ENCODE measurements at regions not wholly inside any gene's neighbourhood (a gene's known extent, or its start where the extent isn't known, plus 50 kb on each side); places are given as distances from the start of the nearest gene placed in this dataset.

DNA sequence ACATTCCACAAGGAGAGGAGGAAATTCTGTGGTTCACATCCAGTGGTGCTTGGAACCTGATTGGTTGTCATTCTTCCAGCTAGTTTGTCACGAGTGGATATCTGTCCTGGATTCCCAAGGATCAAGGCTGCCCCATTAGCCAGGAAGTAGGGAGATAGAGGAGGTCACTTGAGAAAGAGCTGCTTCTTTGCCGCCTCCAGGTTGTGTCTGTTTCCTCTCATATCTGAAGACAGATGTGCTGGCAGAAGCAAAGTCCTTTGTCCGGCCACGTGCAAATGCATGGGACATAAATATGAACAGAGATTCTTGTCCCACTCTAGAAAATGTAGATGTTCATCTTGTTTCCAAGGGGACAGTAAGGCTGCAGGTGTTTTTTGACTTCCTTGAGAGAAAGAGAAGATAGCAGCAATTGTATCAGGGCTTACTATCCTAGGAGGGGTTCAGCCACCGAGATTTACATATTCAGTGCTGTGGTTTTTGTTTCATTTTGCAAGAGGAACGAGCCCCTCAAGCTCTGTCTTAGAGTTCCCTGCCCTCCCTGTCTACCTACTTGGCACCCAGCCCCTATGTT lies 174.4 kb downstream of the RPIA start:
- Histone ChIP-seq H3K36me3 (ENCODE audit: control insufficient read depth, insufficient read depth, low read length) (no peaks in the 10 kb centered on the region), H3K4me3 (ENCODE audit: low read depth, low read length) (no peak overlapping the region), H3K9me3 (ENCODE audit: control insufficient read depth, insufficient read depth, low read length) (no peaks in the 10 kb centered on the region), H3K4me1 (ENCODE audit: control insufficient read depth, insufficient read depth, low read length) (no peaks in the 10 kb centered on the region), H3K27me3 (ENCODE audit: control insufficient read depth, insufficient read depth, low read length) (no peaks in the 10 kb centered on the region), H3K9ac (ENCODE audit: low read depth, low read length) (no peak overlapping the region), H3K27ac (ENCODE audit: low read depth, low read length) (no peak overlapping the region)

DNA sequence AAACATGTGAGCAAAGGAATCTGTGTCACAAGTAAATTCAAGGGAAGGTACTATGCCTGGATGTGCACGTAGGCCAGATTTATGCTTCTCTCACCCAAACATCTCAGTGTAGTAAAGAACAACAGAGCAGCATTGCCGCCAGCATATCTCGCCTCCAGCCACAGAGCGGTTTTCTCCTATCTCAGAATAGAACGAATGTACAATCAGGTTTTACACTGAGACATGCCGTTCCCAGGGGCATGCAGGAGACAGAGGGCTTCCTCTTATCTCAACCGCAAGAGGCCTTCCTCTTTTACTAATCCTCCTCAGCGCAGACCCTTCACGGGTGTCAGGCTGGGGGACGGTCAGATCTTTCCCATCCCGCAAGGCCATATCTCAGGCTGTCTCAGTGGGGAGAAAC lies 175.3 kb downstream of the RPIA start:
- Histone ChIP-seq H3K27ac (ENCODE audit: low read depth, low read length) (no peak overlapping the region), H3K27me3 (ENCODE audit: control insufficient read depth, insufficient read depth, low read length) (no peaks in the 10 kb centered on the region), H3K36me3 (ENCODE audit: control insufficient read depth, insufficient read depth, low read length) (no peaks in the 10 kb centered on the region), H3K9me3 (ENCODE audit: control insufficient read depth, insufficient read depth, low read length) (no peaks in the 10 kb centered on the region), H3K4me3 (ENCODE audit: low read depth, low read length) (no peak overlapping the region), H3K4me1 (ENCODE audit: control insufficient read depth, insufficient read depth, low read length) (no peaks in the 10 kb centered on the region), H3K9ac (ENCODE audit: low read depth, low read length) (no peak overlapping the region)

DNA sequence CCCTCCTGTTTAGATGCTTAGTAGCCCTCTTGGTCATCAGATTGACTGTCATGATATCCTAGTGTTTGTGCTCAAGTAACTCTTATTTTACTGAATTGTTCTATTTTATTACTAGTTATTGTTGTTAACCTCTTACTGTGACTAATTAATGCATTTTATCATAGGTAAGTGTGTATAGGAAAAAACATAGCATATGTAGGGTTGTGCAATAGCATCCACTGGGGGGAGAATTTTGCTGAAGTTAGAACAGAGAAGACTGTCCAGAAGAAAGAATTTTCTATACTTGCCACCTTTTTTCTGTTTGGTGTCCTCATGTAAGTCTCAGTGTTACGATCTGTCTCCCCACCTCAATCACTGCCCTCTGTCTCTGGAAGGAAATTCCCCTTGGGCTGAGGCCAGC lies 177.4 kb downstream of the RPIA start:
- Histone ChIP-seq H3K9ac (ENCODE audit: low read depth, low read length) (no peak overlapping the region), H3K9me3 (ENCODE audit: control insufficient read depth, insufficient read depth, low read length) (no peaks in the 10 kb centered on the region), H3K4me1 (ENCODE audit: control insufficient read depth, insufficient read depth, low read length) (no peaks in the 10 kb centered on the region), H3K4me3 (ENCODE audit: low read depth, low read length) (no peak overlapping the region), H3K36me3 (ENCODE audit: control insufficient read depth, insufficient read depth, low read length) (no peaks in the 10 kb centered on the region), H3K27me3 (ENCODE audit: control insufficient read depth, insufficient read depth, low read length) (no peaks in the 10 kb centered on the region), H3K27ac (ENCODE audit: low read depth, low read length) (no peak overlapping the region)

DNA sequence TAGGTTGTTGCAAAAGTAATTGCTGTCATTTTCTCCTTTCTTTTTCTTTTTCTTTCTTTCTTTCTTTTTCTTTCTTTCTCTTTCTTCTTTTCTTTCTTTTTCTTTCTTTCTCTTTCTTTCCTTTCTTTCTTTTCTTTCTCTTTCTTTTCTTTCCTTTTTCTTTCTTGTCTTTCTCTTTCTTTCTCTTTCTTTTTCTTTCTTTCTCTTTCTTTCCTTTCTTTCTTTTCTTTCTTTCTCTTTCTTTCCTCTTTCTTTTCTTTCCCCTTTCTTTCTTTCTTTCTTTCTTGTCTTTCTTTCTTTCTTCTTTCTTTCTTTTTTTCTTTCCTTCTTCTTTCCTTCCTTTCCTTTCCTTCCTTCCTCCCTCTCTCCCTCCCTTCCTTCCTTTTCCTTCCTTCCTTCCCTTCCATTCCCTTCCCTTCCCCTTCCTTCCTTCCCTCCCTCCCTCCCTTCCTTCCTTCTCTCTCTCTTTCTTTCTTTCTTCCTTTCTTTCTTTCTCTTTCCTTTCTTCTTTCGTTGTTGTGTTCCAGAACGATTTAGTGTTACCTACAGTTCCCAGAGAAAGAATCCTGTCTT lies 178.9 kb downstream of the RPIA start:
- H3K4me1 ChIP-seq (ENCODE audit: control insufficient read depth, insufficient read depth, low read length), result peaks cover 2% of the 10 kb centered on the region; the same call in 1 of the 2 replicates
- no peak overlapping the region for H3K27ac ChIP-seq (ENCODE audit: low read depth, low read length)
- no peaks in the 10 kb centered on the region for H3K27me3 ChIP-seq (ENCODE audit: control insufficient read depth, insufficient read depth, low read length)
- H3K4me3 ChIP-seq (ENCODE audit: low read depth, low read length), result no peak overlapping the region
- H3K9ac ChIP-seq (ENCODE audit: low read depth, low read length), result no peak overlapping the region
- H3K36me3 ChIP-seq (ENCODE audit: control insufficient read depth, insufficient read depth, low read length), result no peaks in the 10 kb centered on the region
- H3K9me3 ChIP-seq (ENCODE audit: control insufficient read depth, insufficient read depth, low read length), result no peaks in the 10 kb centered on the region

DNA sequence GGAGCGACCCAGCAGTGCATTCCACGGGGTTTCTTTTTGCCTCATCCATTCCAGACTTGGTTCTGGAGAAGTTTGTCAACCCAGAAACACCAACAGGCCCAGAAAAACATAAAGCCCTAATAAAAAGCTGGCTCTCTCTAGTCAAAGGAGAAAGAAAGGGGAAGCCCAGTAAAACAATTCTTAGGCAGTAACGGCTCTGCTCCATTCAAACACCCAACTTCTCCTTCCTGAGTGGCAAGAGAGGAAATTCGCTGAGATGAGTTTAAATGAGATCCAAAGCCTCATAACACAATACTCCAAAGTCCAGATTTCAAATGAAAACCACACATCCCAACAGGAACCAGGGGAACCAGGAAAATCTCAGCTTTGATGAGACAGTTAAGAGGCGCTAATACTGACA lies 179.9 kb downstream of the RPIA start:
- H3K27me3 ChIP-seq (ENCODE audit: control insufficient read depth, insufficient read depth, low read length), result no peaks in the 10 kb centered on the region
- peaks cover 6% of the 10 kb centered on the region; the same call in 1 of the 2 replicates for H3K4me1 ChIP-seq (ENCODE audit: control insufficient read depth, insufficient read depth, low read length)
- no peaks in the 10 kb centered on the region for H3K9me3 ChIP-seq (ENCODE audit: control insufficient read depth, insufficient read depth, low read length)
- no peak overlapping the region for H3K27ac ChIP-seq (ENCODE audit: low read depth, low read length)
- no peak overlapping the region for H3K9ac ChIP-seq (ENCODE audit: low read depth, low read length)
- H3K4me3 ChIP-seq (ENCODE audit: low read depth, low read length), result no peak overlapping the region
- H3K36me3 ChIP-seq (ENCODE audit: control insufficient read depth, insufficient read depth, low read length), result no peaks in the 10 kb centered on the region

DNA sequence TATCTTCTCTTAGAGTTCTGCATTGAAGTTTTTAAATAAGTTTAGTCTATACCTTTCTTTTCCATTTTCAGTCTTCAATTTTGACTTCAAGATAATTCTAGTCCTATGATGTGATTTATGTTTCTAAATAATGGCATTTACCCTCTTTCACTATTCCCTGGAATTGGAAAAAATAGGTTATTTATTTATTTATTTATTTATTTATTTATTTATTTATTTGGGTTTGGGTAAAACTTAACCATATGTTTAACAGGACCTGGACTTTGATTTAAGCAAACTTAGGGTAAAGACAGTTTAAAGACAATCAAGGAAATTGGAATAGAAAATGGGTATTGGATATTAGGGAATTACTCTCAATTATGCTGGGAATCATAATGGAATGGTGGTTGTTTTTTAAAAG lies 182.1 kb downstream of the RPIA start:
- H3K27me3 ChIP-seq (ENCODE audit: control insufficient read depth, insufficient read depth, low read length), result no peaks in the 10 kb centered on the region
- no peak overlapping the region for H3K4me3 ChIP-seq (ENCODE audit: low read depth, low read length)
- no peak overlapping the region for H3K27ac ChIP-seq (ENCODE audit: low read depth, low read length)
- H3K9me3 ChIP-seq (ENCODE audit: control insufficient read depth, insufficient read depth, low read length), result no peaks in the 10 kb centered on the region
- H3K4me1 ChIP-seq (ENCODE audit: control insufficient read depth, insufficient read depth, low read length), result peaks cover 6% of the 10 kb centered on the region; the same call in 1 of the 2 replicates
- H3K9ac ChIP-seq (ENCODE audit: low read depth, low read length), result no peak overlapping the region
- H3K36me3 ChIP-seq (ENCODE audit: control insufficient read depth, insufficient read depth, low read length), result no peaks in the 10 kb centered on the region

DNA sequence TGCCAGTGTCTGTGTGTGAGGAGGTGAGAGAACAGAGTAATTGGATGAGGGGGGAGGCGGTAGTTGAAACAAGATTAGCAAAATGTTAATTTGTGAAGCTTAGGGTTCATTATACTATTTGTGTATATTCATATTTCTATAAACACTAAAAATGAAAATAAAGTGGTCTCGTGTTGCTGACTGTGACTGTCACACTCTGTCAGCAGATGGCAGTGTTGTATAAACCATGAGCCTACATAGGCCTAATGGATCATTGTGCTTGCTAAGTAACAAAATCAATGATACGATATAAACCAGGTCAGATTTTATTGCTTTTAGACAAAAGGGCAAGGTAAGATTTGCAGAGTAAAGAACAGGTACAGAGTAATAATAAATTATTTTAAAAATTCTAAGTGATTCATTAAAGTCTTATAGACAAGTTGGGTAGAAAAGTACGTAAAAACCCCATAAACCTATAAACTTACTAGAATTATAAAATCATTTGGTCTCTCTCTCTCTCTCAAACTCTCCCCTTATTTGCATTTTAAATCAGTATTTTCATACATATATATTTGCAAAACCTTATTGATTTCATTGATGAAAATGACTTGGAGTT lies 182.7 kb downstream of the RPIA start:
- Histone ChIP-seq H3K27me3 (ENCODE audit: control insufficient read depth, insufficient read depth, low read length) (no peaks in the 10 kb centered on the region), H3K4me3 (ENCODE audit: low read depth, low read length) (no peak overlapping the region), H3K36me3 (ENCODE audit: control insufficient read depth, insufficient read depth, low read length) (no peaks in the 10 kb centered on the region), H3K9ac (ENCODE audit: low read depth, low read length) (no peak overlapping the region), H3K9me3 (ENCODE audit: control insufficient read depth, insufficient read depth, low read length) (no peaks in the 10 kb centered on the region), H3K27ac (ENCODE audit: low read depth, low read length) (no peak overlapping the region), H3K4me1 (ENCODE audit: control insufficient read depth, insufficient read depth, low read length) (peaks cover 6% of the 10 kb centered on the region; the same call in 1 of the 2 replicates)

DNA sequence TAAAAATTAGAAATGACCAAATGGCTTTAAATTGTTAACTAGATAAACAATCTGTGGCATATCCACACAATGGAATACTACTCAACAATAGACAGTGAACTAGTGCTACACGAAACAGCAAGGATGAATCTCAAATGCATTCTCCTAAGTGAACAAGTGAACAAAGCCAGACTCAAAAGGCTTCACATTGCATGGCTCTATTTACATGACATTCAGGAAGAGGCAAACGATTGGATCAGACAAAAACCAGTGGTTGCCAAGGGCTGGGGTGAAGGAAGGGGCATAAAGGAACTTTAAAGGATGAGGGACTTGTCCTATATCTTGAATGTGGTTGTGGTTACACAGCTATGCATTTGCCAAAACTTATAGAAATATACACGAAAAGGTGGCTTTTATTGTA lies 184.3 kb downstream of the RPIA start:
- Histone ChIP-seq H3K9ac (ENCODE audit: low read depth, low read length) (no peak overlapping the region), H3K27me3 (ENCODE audit: control insufficient read depth, insufficient read depth, low read length) (no peaks in the 10 kb centered on the region), H3K4me1 (ENCODE audit: control insufficient read depth, insufficient read depth, low read length) (peaks cover 6% of the 10 kb centered on the region; the same call in 1 of the 2 replicates), H3K9me3 (ENCODE audit: control insufficient read depth, insufficient read depth, low read length) (no peaks in the 10 kb centered on the region), H3K27ac (ENCODE audit: low read depth, low read length) (no peak overlapping the region), H3K36me3 (ENCODE audit: control insufficient read depth, insufficient read depth, low read length) (no peaks in the 10 kb centered on the region), H3K4me3 (ENCODE audit: low read depth, low read length) (no peak overlapping the region)

DNA sequence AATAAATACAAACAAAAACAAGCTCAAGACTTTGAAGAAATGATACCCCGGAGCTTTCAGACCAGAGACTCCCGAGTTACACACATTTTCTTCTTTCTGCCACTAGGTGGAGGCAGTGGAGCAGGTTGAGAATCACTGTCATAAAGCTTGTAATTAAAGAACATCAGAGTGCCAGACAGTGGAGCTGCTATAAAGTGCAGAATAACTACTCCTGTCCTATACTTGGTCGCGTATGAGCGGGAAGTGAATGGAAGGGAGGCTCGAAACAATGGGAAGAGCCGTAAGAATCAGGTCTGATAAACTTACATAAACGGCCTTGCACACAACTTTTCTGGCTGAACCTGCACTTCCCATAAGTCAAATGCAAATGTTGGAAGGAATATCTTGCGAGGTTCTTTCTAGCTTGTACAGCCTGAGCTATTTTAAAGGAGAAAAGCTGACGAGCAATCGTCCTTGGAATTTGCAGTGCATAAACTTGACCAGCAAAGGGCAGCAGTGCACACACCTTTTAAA lies 189.0 kb downstream of the RPIA start:
- Histone ChIP-seq H3K4me3 (ENCODE audit: low read depth, low read length) (no peak overlapping the region), H3K36me3 (ENCODE audit: control insufficient read depth, insufficient read depth, low read length) (no peaks in the 10 kb centered on the region), H3K4me1 (ENCODE audit: control insufficient read depth, insufficient read depth, low read length) (peaks cover 11% of the 10 kb centered on the region; the same call in 1 of the 2 replicates), H3K9me3 (ENCODE audit: control insufficient read depth, insufficient read depth, low read length) (no peaks in the 10 kb centered on the region), H3K27me3 (ENCODE audit: control insufficient read depth, insufficient read depth, low read length) (peaks cover 3% of the 10 kb centered on the region; the same call in 1 of the 2 replicates), H3K9ac (ENCODE audit: low read depth, low read length) (no peak overlapping the region), H3K27ac (ENCODE audit: low read depth, low read length) (no peak overlapping the region)

DNA sequence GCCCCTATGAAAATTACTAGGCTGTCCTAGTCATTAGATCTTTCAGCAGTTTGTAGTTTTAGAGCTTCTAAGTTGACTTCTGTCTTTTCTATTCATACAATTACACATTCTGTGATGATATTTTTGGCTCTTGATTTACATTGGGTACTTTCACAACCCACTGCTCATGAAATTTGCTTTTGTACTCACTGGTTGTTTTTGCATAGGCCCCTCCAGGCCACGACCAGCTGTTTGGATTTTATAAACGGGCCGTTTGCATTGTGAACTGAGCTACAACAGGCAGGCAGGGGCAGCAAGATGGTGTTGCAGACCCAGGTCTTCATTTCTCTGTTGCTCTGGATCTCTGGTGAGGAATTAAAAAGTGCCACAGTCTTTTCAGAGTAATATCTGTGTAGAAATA lies 193.8 kb downstream of the RPIA start:
- no peak overlapping the region for H3K27ac ChIP-seq (ENCODE audit: low read depth, low read length)
- peaks cover 3% of the 10 kb centered on the region; the same call in 1 of the 2 replicates for H3K27me3 ChIP-seq (ENCODE audit: control insufficient read depth, insufficient read depth, low read length)
- no peaks in the 10 kb centered on the region for H3K36me3 ChIP-seq (ENCODE audit: control insufficient read depth, insufficient read depth, low read length)
- no peak overlapping the region for H3K9ac ChIP-seq (ENCODE audit: low read depth, low read length)
- H3K4me3 ChIP-seq (ENCODE audit: low read depth, low read length), result no peak overlapping the region
- peaks cover 9% of the 10 kb centered on the region; the same call in 1 of the 2 replicates for H3K4me1 ChIP-seq (ENCODE audit: control insufficient read depth, insufficient read depth, low read length)
- H3K9me3 ChIP-seq (ENCODE audit: control insufficient read depth, insufficient read depth, low read length), result no peaks in the 10 kb centered on the region

DNA sequence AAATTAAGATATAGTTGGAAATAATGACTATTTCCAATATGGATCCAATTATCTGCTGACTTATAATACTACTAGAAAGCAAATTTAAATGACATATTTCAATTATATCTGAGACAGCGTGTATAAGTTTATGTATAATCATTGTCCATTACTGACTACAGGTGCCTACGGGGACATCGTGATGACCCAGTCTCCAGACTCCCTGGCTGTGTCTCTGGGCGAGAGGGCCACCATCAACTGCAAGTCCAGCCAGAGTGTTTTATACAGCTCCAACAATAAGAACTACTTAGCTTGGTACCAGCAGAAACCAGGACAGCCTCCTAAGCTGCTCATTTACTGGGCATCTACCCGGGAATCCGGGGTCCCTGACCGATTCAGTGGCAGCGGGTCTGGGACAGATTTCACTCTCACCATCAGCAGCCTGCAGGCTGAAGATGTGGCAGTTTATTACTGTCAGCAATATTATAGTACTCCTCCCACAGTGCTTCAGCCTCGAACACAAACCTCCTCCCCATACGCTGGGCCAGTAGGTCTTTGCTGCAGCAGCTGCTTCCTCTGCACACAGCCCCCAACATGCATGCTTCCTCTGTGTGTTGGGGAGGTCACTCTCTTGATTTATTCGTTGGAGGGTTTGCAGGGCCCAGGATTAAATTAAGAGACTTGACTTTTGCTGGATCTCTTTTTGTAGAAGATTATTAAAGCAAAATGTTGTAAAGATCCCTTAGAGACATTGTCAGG lies 194.4 kb downstream of the RPIA start:
- Histone ChIP-seq H3K9ac (ENCODE audit: low read depth, low read length) (no peak overlapping the region), H3K4me3 (ENCODE audit: low read depth, low read length) (no peak overlapping the region), H3K36me3 (ENCODE audit: control insufficient read depth, insufficient read depth, low read length) (no peaks in the 10 kb centered on the region), H3K9me3 (ENCODE audit: control insufficient read depth, insufficient read depth, low read length) (no peaks in the 10 kb centered on the region), H3K4me1 (ENCODE audit: control insufficient read depth, insufficient read depth, low read length) (peaks cover 9% of the 10 kb centered on the region; the same call in 1 of the 2 replicates), H3K27me3 (ENCODE audit: control insufficient read depth, insufficient read depth, low read length) (peaks cover 3% of the 10 kb centered on the region; the same call in 1 of the 2 replicates), H3K27ac (ENCODE audit: low read depth, low read length) (no peak overlapping the region)

Measured in HUES48 (cell line).